ENCODE measurements at regions not wholly inside any gene's neighbourhood (a gene's known extent, or its start where the extent isn't known, plus 50 kb on each side); places are given as distances from the start of the nearest gene placed in this dataset.
"Not testable (repeated sequence)": the region's sequence is repeated elsewhere in the genome, so short reads cannot be mapped to it uniquely, and the experiment has no call there.

- DNase-seq = no peak
Observed at GRCh38 chr1:172717722-172718465, 59.0 kb downstream of the FASLG start.

GRCh38 chr1:172719066-172719627 lies 60.2 kb downstream of the FASLG start:
- DNase-seq = no peak

DNA sequence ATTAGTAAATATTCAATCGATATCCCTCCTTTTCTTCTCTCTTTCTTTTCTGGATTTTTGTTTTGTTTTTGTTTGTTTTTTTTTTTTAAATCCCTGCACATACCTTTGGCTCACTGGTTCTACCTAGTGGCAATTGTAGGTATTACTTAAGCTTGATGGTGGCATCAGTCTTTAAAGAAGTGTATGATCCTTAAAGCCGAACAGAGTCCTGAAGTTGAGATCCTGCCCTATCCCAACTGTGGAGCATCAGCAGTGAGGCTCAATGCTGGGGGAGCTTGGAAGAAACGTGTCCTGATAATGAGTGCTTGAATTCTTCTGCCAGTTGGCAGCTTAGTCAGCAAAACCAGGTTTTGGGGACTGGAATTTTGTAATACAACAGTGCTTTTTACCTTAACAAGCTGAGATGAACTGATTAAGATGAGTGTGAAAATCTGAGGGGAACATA lies 60.8 kb downstream of the FASLG start:
- DNase-seq = peak; percentile 48

DNA sequence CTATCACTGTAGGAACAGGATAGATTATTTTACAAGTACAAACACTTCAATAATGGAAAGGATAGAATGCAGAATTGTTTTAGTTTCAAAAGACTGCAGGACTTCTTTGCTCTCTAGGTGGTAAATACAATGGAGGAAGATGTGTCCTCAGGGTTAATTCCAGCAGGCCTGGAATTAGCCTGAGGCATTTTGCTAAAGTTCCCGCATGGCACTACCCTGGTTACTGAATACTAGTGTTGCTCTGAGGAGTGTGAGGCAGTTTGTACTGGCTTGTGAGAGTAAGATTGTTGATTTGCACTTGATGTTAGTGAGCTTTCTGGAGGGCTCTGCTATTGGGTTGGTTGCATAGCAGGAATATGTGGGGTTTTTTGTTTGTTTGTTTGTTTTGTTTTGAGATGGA lies 61.4 kb downstream of the FASLG start:
- no peak for DNase-seq

GRCh38 chr1:172723251-172723650 lies 64.3 kb downstream of the FASLG start:
- no peak for DNase-seq

- DNase-seq = peak; percentile 41
Observed at GRCh38 chr1:172724232-172724631, 65.3 kb downstream of the FASLG start.

- no peak for DNase-seq
Observed at GRCh38 chr1:172724765-172725613, 66.1 kb downstream of the FASLG start.

- peak; percentile 56 for DNase-seq
Observed at GRCh38 chr1:172726740-172727139, 67.8 kb downstream of the FASLG start.

DNA sequence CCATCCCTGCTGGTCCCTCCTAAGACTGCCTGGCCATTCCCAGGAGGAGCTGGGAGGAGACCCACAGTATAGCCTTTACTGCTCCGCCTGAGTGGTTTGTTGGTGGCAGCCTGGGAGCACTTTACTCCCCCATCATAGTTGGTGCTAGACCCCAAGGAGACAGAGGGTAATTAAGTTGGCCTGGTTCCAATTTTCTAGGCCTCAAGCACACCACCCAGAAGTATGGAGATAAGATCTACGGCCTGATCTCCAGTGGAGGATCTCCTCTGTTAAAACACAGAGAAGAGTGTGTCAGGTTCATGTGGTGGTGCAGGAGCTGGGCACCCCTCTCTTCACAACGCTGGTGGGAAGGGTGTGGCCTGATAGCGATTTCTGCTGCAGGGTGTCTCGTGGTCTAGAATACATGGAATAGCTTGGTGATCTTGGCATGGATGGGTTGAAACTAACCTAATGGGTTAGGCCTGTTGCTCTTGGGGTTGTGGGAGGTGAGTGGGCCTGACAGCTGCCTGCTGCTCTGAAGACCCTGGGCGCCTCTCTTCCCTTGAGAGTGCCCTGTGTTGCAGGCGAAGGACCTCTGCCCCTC lies 68.5 kb downstream of the FASLG start:
- DNase-seq = no peak

DNA sequence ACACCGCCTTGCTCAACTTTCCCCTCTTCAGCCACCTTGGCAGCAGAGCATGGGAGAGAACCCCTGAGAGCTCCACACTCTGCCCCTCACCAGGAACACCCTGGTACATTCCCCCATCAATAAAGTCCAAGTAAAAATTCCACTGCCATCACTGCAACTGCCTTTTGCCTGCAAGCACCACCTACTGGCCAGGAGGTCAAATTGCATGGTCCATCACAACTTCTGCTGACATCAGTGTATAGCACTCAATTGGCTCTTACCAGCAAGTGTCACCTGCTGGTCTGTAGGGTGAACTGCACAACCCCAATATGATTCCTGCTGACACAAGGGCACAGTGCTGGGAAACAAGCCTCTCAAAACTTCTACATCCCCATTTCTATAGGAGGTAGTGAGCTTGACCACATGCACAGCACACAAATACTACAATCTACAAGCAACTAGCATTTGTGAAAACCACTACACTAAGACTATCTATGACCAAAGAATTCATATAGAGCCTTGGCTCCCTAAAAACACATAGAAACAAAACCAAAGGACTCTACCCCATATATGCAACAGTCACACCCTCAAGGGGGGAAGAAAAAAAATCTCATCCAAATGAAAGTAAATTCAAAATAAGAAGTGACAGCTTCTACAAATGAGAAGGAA lies 69.2 kb downstream of the FASLG start:
- peak; percentile 63 for DNase-seq

GRCh38 chr1:172728705-172729104 lies 69.8 kb downstream of the FASLG start:
- DNase-seq = not testable (repeated sequence)

DNA sequence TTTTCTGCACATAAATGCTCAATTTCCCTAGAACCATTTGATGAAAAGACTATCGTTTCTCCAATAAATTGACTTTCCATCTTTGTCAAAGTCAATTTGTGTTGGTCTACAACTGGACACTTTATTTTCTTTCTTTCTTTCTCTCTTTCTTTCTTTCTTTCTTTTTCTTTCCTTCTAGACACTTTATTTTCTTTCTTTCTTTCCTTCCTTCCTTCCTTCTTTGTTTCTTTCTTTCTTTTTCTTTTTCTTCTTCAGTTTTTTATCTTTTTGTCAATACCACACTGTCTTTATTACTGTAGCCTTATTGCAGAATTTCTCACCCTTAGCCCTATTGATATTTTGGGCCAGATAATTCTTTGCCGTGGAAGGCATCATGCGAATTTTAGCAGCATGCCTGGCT lies 73.5 kb downstream of the FASLG start:
- DNase-seq = no peak

DNA sequence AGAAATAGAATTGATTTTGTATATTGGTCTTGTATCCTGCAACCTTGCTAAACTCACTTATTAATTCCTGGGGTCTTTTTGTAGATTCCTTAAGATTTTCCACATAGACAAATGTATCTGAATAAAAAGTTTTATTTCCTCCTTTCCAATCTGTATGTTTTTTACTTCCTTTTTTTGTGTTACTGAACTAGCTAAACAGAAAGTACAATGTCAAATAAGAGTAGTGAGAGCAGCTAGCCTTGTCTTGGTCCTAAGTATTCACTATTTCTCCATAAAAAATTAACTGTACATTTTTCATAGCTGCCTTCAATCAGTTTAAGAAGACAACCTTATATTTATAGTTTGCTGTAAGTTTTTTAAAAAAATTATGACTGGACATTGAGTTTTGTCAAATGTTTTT lies 74.9 kb downstream of the FASLG start:
- peak; percentile 70 for DNase-seq

GRCh38 chr1:172738389-172738788 lies 79.5 kb downstream of the FASLG start:
- DNase-seq = peak; percentile 39

- peak; percentile 32 for DNase-seq
Observed at GRCh38 chr1:172742599-172743500, 83.9 kb downstream of the FASLG start.

DNA sequence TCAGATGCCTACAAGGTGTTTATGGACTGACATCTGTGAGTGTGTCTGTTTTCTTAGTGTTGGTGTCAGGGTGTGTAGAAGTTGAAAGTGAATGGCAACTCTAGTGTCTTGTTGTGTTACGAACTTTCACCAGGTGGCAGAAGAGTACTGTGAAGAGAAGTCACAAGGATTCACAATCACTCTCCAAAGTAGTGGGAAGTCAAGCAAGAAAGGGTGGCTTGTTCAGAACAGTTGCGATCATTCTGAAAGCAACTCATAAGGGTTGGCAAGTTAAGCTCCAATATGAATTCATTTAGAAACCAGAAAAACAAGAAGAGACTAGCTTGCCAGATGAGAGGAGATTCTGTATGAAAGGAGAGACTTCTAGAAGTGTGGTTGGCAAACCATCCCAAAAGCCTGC lies 86.1 kb downstream of the FASLG start:
- peak; percentile 89 for DNase-seq

DNA sequence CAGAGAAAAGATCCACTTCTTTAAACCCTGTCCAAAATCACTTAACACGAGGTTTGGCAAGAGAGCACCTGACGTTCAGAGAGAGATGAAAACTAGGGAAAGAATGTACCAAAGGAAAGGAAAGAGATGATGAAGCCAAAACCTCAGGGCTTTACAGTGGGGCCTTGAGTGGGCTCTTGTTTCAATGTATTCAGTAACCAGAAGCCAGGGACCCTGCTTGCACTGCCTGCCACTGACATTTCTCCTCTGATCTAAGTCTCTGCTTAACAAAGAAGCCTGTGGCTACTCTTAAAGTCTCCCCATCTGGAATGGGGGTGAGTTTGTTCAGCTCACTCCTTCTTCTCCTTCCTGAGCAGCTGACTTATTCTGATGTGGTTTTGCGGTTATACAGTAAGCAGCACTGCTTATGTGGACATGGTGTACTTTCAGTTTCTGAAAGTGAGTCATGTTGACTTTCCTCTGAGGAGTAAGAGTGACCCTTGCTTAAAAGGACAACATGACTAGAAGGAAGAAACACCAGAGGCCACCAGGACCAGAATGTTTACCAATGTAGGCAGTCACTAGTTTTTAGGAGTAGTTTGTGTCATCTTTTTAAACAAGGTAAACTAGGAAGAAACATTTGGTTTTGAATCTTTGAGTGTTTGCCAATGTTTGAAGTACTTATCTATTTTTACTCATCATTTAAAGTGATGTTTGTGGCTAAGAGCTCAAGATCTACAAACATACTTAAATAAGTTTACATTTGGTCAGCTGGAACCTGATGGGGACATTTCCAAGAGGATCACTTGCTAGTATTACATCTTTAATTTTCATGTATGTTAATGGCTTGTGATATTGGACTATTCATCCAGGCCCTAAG lies 87.4 kb downstream of the FASLG start:
- DNase-seq = peak; percentile 97

- no peak for DNase-seq
Observed at GRCh38 chr1:172748201-172748600, 89.3 kb downstream of the FASLG start.

- DNase-seq = no peak
Observed at GRCh38 chr1:172751683-172752082, 92.8 kb downstream of the FASLG start.

GRCh38 chr1:172753964-172754363 lies 95.1 kb downstream of the FASLG start:
- no peak for DNase-seq

DNA sequence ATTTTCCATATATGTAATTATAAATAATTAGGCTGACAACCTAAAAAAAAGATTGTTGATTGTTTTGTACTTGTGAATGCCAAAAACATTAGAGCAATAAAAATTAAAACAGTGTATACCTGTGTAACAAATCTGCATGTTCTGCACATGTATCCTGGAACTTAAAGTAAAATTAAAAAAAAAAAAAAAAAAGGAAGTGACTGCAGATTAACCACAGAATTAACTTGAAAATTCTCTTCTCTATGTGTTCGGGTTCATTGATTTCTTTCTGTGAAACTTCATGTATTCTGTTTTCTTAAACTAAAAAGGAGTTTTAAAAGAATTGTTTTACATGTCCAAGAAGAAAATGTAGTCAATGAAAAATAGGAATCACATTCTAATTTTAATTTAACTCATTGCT lies 95.7 kb downstream of the FASLG start:
- no peak for DNase-seq
